Liver (tissue), 8 donors: ENCODE measurements at regions not wholly inside any gene's neighbourhood (a gene's known extent, or its start where the extent isn't known, plus 50 kb on each side); places are given as distances from the start of the nearest gene placed in this dataset.

Experiments used
- DNase-seq: peaks from one replicate; pipeline ENCODE4 v3.0.0-alpha.2; 2017; ENCODE audit warnings: low spot score
- H3K27ac ChIP-seq, 2 donors: one replicate each; pipeline ENCODE4 v1.7.0; 2013; ENCODE audit warnings: inconsistent platforms in 2 of 2, low read length in 2 of 2, control low read depth in 1 of 2, low read depth in 1 of 2, mild to moderate bottlenecking in 1 of 2
- H3K27me3 ChIP-seq, 4 donors: one replicate each; pipeline versions ENCODE4 v1.6.1 to v1.7.0; 2013; ENCODE audit warnings: low read length in 3 of 4, inconsistent platforms in 1 of 4, mild to moderate bottlenecking in 1 of 4, moderate library complexity in 1 of 4; ENCODE audit not compliant: control insufficient read depth in 4 of 4, insufficient read depth in 4 of 4
- H3K36me3 ChIP-seq, 4 donors: one replicate each; pipeline versions ENCODE4 v1.6.1 to v1.7.0; 2013; ENCODE audit warnings: low read length in 3 of 4, mild to moderate bottlenecking in 3 of 4, low read depth in 1 of 4, moderate library complexity in 1 of 4; ENCODE audit not compliant: control insufficient read depth in 4 of 4, insufficient read depth in 3 of 4
- H3K4me1 ChIP-seq, 4 donors: one replicate each; pipeline versions ENCODE4 v1.6.1 to v1.7.0; 2013; ENCODE audit warnings: low read length in 3 of 4, mild to moderate bottlenecking in 3 of 4, moderate library complexity in 1 of 4; ENCODE audit not compliant: control insufficient read depth in 4 of 4, insufficient read depth in 4 of 4
- H3K4me3 ChIP-seq, 3 donors: one replicate each; pipeline versions ENCODE4 v1.6.1 to v1.7.0; 2013; ENCODE audit warnings: low read length in 3 of 3, control low read depth in 1 of 3, low read depth in 1 of 3, mild to moderate bottlenecking in 1 of 3
- H3K9ac ChIP-seq, 2 donors: one replicate each; pipeline ENCODE4 v1.7.0; 2013; ENCODE audit warnings: low read length in 2 of 2, mild to moderate bottlenecking in 2 of 2, moderate library complexity in 2 of 2, control low read depth in 1 of 2, low read depth in 1 of 2
- H3K9me3 ChIP-seq, 4 donors: one replicate each; pipeline versions ENCODE4 v1.6.1 to v1.7.0; 2013; ENCODE audit warnings: low read length in 3 of 4; ENCODE audit not compliant: control insufficient read depth in 4 of 4
- EGR1 ChIP-seq, 2 donors: IDR thresholded peaks; 2 replicates each; pipeline ENCODE4 v1.6.1; 2016 to 2018; ENCODE audit warnings: antibody characterized with exemption in 2 of 2, low read depth in 2 of 2
- FOXA1 ChIP-seq: IDR thresholded peaks from 2 replicates; pipeline ENCODE4 v1.6.1; 2016; ENCODE audit warnings: antibody characterized with exemption
- FOXA2 ChIP-seq: IDR thresholded peaks from 2 replicates; pipeline ENCODE4 v1.6.1; 2016; ENCODE audit warnings: antibody characterized with exemption
- GABPA ChIP-seq, 2 donors: IDR thresholded peaks in 1 of 2; conservative IDR thresholded peaks in 1 of 2; 2 replicates each; pipeline ENCODE4 v1.6.1; 2016; ENCODE audit warnings: antibody characterized with exemption in 2 of 2, mild to moderate bottlenecking in 1 of 2, moderate library complexity in 1 of 2
- HNF4A ChIP-seq, 2 donors: conservative IDR thresholded peaks; 2 replicates each; pipeline ENCODE4 v1.6.1; 2016; ENCODE audit warnings: antibody characterized with exemption in 2 of 2, mild to moderate bottlenecking in 2 of 2
- HNF4G ChIP-seq: IDR thresholded peaks from 2 replicates; pipeline ENCODE4 v1.6.1; 2016; ENCODE audit warnings: antibody characterized with exemption
- JUND ChIP-seq, 2 donors: IDR thresholded peaks; 2 replicates each; pipeline ENCODE4 v1.6.1; 2016; ENCODE audit warnings: antibody characterized with exemption in 2 of 2
- NR2F2 ChIP-seq: IDR thresholded peaks from 2 replicates; pipeline ENCODE4 v1.6.1; 2016; ENCODE audit warnings: antibody characterized with exemption
- RAD21 ChIP-seq, 2 donors: IDR thresholded peaks; 2 replicates each; pipeline ENCODE4 v1.6.1; 2016; ENCODE audit warnings: antibody characterized with exemption in 2 of 2, mild to moderate bottlenecking in 2 of 2
- RXRA ChIP-seq, 2 donors: IDR thresholded peaks; 2 replicates each; pipeline ENCODE4 v1.6.1; 2017 to 2018; ENCODE audit warnings: antibody characterized with exemption in 2 of 2, mild to moderate bottlenecking in 1 of 2
- SP1 ChIP-seq: IDR thresholded peaks from 2 replicates; pipeline ENCODE4 v1.6.1; 2018; ENCODE audit warnings: antibody characterized with exemption, mild to moderate bottlenecking
- TAF1 ChIP-seq: conservative IDR thresholded peaks from 2 replicates; pipeline ENCODE4 v1.6.1; 2016; ENCODE audit warnings: antibody characterized with exemption, mild to moderate bottlenecking
- YY1 ChIP-seq: IDR thresholded peaks from 2 replicates; pipeline ENCODE4 v1.6.1; 2016; ENCODE audit warnings: antibody characterized with exemption, mild to moderate bottlenecking
- WGBS: extraction: QIAGEN DNeasy Blood & Tissue Kit; methylation state at CpG from one replicate; pipeline ENCODE4 v1.1.7; 2013; 5-methylcytosine and 5-hydroxymethylcytosine counted together
- TF ChIP-seq, protein P1 (sequence below): IDR thresholded peaks from 2 replicates; pipeline ENCODE4 v1.6.1; 2016; ENCODE audit warnings: antibody characterized with exemption
- TF ChIP-seq, protein P2 (sequence below): IDR thresholded peaks from 2 replicates; pipeline ENCODE4 v1.6.1; 2016; ENCODE audit warnings: antibody characterized with exemption, mild to moderate bottlenecking
- TF ChIP-seq, protein P3 (sequence below): fragments of 150-350 bp; IDR thresholded peaks from 2 replicates; pipeline ENCODE4 v1.5.1; 2017; ENCODE audit warnings: improper control_type of control experiment, low read depth, low read length; ENCODE audit not compliant: missing input control
- TF ChIP-seq, protein P4 (sequence below): IDR thresholded peaks from 2 replicates; pipeline ENCODE4 v1.6.1; 2016; ENCODE audit warnings: antibody characterized with exemption
- TF ChIP-seq, protein P5 (sequence below): IDR thresholded peaks from 2 replicates; pipeline ENCODE4 v1.6.1; 2016; ENCODE audit warnings: antibody characterized with exemption
- donor health status: healthy.
- donor health status: healthy.
- donor health status: healthy.
- donor health status: healthy.
- donor health status: healthy.

DNA sequence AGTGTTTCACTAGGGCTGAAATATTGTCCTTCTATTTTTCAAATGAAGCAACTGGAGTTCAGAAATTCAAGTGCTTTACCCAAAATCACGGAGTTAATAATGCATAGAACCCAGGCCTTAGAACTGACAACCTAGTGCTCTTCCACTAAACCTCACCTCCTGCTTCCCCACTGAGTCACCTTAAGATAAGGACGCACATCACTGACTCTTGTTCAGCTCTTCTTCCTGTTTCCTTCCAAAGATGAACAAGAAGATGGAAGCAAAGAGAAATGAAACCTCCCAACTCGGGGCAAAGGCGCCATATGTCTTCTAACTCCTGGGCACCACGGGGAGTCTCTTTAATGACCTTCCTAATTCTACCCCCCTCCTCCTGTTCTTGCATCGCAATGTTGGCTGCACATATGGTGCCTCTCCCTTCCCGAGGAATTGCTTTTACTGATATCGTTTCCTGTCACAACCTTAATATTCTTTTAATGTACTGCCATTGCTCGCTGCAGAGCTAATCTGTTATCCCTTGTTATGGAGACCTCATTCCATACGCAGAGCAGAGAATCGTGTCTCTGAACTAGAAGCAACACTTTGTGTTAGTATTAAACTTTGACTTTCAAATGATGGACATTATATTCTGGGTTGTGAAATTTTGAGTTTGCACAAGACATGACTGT lies 591.4 kb downstream of the TMEM114 start:
- TF ChIP-seq, protein P1, sequence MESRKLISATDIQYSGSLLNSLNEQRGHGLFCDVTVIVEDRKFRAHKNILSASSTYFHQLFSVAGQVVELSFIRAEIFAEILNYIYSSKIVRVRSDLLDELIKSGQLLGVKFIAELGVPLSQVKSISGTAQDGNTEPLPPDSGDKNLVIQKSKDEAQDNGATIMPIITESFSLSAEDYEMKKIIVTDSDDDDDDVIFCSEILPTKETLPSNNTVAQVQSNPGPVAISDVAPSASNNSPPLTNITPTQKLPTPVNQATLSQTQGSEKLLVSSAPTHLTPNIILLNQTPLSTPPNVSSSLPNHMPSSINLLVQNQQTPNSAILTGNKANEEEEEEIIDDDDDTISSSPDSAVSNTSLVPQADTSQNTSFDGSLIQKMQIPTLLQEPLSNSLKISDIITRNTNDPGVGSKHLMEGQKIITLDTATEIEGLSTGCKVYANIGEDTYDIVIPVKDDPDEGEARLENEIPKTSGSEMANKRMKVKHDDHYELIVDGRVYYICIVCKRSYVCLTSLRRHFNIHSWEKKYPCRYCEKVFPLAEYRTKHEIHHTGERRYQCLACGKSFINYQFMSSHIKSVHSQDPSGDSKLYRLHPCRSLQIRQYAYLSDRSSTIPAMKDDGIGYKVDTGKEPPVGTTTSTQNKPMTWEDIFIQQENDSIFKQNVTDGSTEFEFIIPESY: no peak
- no peak for TF ChIP-seq FOXA1
- no peak for TF ChIP-seq RXRA (IDR thresholded peaks at IDR 0.05)
- TF ChIP-seq FOXA2: no peak
- no peak for TF ChIP-seq SP1
- no peak for TF ChIP-seq RAD21 (IDR thresholded peaks at IDR 0.05)
- TF ChIP-seq JUND (IDR thresholded peaks at IDR 0.05): no peak
- no peak for TF ChIP-seq TAF1
- no peak for TF ChIP-seq GABPA (IDR thresholded peaks at IDR 0.05 in 1 of 2, conservative IDR thresholded peaks at IDR 0.05 in 1 of 2)
- TF ChIP-seq, protein P2, sequence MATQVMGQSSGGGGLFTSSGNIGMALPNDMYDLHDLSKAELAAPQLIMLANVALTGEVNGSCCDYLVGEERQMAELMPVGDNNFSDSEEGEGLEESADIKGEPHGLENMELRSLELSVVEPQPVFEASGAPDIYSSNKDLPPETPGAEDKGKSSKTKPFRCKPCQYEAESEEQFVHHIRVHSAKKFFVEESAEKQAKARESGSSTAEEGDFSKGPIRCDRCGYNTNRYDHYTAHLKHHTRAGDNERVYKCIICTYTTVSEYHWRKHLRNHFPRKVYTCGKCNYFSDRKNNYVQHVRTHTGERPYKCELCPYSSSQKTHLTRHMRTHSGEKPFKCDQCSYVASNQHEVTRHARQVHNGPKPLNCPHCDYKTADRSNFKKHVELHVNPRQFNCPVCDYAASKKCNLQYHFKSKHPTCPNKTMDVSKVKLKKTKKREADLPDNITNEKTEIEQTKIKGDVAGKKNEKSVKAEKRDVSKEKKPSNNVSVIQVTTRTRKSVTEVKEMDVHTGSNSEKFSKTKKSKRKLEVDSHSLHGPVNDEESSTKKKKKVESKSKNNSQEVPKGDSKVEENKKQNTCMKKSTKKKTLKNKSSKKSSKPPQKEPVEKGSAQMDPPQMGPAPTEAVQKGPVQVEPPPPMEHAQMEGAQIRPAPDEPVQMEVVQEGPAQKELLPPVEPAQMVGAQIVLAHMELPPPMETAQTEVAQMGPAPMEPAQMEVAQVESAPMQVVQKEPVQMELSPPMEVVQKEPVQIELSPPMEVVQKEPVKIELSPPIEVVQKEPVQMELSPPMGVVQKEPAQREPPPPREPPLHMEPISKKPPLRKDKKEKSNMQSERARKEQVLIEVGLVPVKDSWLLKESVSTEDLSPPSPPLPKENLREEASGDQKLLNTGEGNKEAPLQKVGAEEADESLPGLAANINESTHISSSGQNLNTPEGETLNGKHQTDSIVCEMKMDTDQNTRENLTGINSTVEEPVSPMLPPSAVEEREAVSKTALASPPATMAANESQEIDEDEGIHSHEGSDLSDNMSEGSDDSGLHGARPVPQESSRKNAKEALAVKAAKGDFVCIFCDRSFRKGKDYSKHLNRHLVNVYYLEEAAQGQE: no peak
- TF ChIP-seq, protein P3, sequence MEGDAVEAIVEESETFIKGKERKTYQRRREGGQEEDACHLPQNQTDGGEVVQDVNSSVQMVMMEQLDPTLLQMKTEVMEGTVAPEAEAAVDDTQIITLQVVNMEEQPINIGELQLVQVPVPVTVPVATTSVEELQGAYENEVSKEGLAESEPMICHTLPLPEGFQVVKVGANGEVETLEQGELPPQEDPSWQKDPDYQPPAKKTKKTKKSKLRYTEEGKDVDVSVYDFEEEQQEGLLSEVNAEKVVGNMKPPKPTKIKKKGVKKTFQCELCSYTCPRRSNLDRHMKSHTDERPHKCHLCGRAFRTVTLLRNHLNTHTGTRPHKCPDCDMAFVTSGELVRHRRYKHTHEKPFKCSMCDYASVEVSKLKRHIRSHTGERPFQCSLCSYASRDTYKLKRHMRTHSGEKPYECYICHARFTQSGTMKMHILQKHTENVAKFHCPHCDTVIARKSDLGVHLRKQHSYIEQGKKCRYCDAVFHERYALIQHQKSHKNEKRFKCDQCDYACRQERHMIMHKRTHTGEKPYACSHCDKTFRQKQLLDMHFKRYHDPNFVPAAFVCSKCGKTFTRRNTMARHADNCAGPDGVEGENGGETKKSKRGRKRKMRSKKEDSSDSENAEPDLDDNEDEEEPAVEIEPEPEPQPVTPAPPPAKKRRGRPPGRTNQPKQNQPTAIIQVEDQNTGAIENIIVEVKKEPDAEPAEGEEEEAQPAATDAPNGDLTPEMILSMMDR: no peak
- TF ChIP-seq, protein P4, sequence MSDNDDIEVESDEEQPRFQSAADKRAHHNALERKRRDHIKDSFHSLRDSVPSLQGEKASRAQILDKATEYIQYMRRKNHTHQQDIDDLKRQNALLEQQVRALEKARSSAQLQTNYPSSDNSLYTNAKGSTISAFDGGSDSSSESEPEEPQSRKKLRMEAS: no peak
- no peak for TF ChIP-seq HNF4G
- TF ChIP-seq NR2F2: no peak

DNA sequence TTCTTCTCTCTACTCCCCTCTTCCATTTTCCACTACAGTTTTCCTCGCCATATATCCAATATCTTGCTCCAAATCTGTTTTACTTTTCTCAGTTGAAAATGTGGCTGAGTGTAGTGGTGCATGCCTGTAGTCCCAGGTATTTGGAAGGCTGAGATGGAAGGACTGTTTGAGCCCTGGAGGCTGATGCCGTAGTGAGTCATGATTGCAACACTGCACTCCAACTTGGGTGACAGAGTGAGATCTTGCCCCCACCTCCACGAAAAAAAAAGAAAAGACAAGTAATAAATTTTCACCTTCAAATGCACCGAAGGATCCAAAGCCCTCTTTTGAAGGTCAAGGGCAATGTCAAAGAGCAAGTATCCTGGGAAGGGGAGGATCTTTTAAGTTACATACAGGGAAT lies 592.3 kb downstream of the TMEM114 start:
- no peak for TF ChIP-seq FOXA1
- no peak for TF ChIP-seq SP1
- TF ChIP-seq, protein P4: no peak
- no peak for TF ChIP-seq RAD21 (IDR thresholded peaks at IDR 0.05)
- TF ChIP-seq HNF4A (conservative IDR thresholded peaks at IDR 0.05): no peak
- no peak for TF ChIP-seq FOXA2
- TF ChIP-seq, protein P5, sequence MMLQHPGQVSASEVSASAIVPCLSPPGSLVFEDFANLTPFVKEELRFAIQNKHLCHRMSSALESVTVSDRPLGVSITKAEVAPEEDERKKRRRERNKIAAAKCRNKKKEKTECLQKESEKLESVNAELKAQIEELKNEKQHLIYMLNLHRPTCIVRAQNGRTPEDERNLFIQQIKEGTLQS: no peak
- no peak for TF ChIP-seq HNF4G
- no peak for TF ChIP-seq TAF1
- TF ChIP-seq, protein P1: no peak
- TF ChIP-seq NR2F2: no peak
- no peak for TF ChIP-seq EGR1 (IDR thresholded peaks at IDR 0.05; ENCODE audit: low read depth in 2 of 2)
- no peak for TF ChIP-seq GABPA (IDR thresholded peaks at IDR 0.05 in 1 of 2, conservative IDR thresholded peaks at IDR 0.05 in 1 of 2)
- TF ChIP-seq YY1: no peak
- no peak for TF ChIP-seq RXRA (IDR thresholded peaks at IDR 0.05)
- TF ChIP-seq, protein P3: no peak
- Histone ChIP-seq H3K4me1 (no peaks in the 10 kb centered on the region), H3K4me3 (no peak overlapping the region), H3K9ac (no peak overlapping the region), H3K9me3 (peaks cover 0 to 2% (median 0%) of the 10 kb centered on the region in 4 donors), H3K27me3 (no peaks in the 10 kb centered on the region), H3K36me3 (no peaks in the 10 kb centered on the region), H3K27ac (no peak overlapping the region)
- WGBS: 74% methylated on average over 4 of the region's 4 CpGs
- no peak for DNase-seq

More for the DNA sequence above, 591.4 kb downstream of the TMEM114 start:
- Histone ChIP-seq H3K4me1 (no peaks in the 10 kb centered on the region), H3K36me3 (no peaks in the 10 kb centered on the region), H3K27ac (no peak overlapping the region), H3K4me3 (no peak overlapping the region), H3K9ac (no peak overlapping the region), H3K27me3 (no peaks in the 10 kb centered on the region), H3K9me3 (peaks cover 0 to 2% (median 0%) of the 10 kb centered on the region in 4 donors)
- WGBS: 73% methylated on average over 11 of the region's 11 CpGs
- DNase-seq: no peak
